ENCODE measurements at regions not wholly inside any gene's neighbourhood (a gene's known extent, or its start where the extent isn't known, plus 50 kb on each side); places are given as distances from the start of the nearest gene placed in this dataset.
"Not testable (repeated sequence)": the region's sequence is repeated elsewhere in the genome, so short reads cannot be mapped to it uniquely, and the experiment has no call there.

DNA sequence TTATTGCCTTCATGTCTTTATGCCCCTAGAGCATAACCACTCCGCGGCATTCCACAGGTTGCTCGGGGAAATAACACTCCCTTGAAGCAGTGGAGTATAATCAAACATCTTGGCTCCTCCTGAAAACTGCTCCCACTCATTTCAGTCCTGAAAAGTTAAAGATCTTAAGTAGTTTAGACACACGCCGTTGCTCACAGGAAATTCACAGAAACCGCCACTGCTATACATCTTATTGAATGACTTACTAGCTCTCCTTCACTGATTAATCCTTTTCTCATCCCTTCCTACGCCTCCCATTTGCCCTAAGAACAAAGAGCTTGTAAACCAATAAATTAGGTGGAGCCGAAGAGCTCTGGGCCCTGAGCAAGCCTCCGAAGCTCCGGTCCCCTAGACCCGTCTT lies 142.4 kb upstream of the POC5 start:
- not testable (repeated sequence) for TF ChIP-seq ZNF274 (IDR thresholded peaks at IDR 0.05; ENCODE audit: low read depth, low read length); YY1 (IDR thresholded peaks at IDR 0.05; ENCODE audit: insufficient read depth, insufficient read length); SUZ12 (IDR thresholded peaks at IDR 0.05; ENCODE audit: extremely low read depth, insufficient read depth, insufficient read length)
